GM21529 (cell line): ENCODE measurements at regions not wholly inside any gene's neighbourhood (a gene's known extent, or its start where the extent isn't known, plus 50 kb on each side); places are given as distances from the start of the nearest gene placed in this dataset.
"Not testable (repeated sequence)": the region's sequence is repeated elsewhere in the genome, so short reads cannot be mapped to it uniquely, and the experiment has no call there.

Experiments used
- ATAC-seq: cut with Tn5 transposase; IDR thresholded peaks from one replicate; pipeline ENCODE4 v1.9.1; 2021; ENCODE audit not compliant: unreplicated experiment

GRCh38 chr2:138267161-138267901, 234.2 kb upstream of the SPOPL start:
- peak; percentile 69 for ATAC-seq

- ATAC-seq: peak; percentile 31
Observed at GRCh38 chr2:138267902-138268254, 233.7 kb upstream of the SPOPL start.

- no peak for ATAC-seq
Observed at GRCh38 chr2:138269765-138270164, 231.8 kb upstream of the SPOPL start.

- no peak for ATAC-seq
Observed at GRCh38 chr2:138271467-138271866, 230.1 kb upstream of the SPOPL start.

GRCh38 chr2:138272524-138273195, 228.9 kb upstream of the SPOPL start:
- ATAC-seq: no peak

- ATAC-seq: not testable (repeated sequence)
Observed at GRCh38 chr2:138273280-138273679, 228.3 kb upstream of the SPOPL start.

GRCh38 chr2:138274421-138275291, 226.9 kb upstream of the SPOPL start:
- ATAC-seq: no peak

GRCh38 chr2:138275292-138275690, 226.3 kb upstream of the SPOPL start:
- ATAC-seq: no peak

GRCh38 chr2:138275881-138276280, 225.7 kb upstream of the SPOPL start:
- ATAC-seq: no peak

GRCh38 chr2:138276339-138276738, 225.2 kb upstream of the SPOPL start:
- ATAC-seq: no peak

GRCh38 chr2:138277062-138277461, 224.5 kb upstream of the SPOPL start:
- no peak for ATAC-seq

- ATAC-seq: no peak
Observed at GRCh38 chr2:138279871-138280270, 221.7 kb upstream of the SPOPL start.

- ATAC-seq: no peak
Observed at GRCh38 chr2:138280999-138281695, 220.4 kb upstream of the SPOPL start.

GRCh38 chr2:138282014-138282672, 219.4 kb upstream of the SPOPL start:
- no peak for ATAC-seq

- no peak for ATAC-seq
Observed at GRCh38 chr2:138291805-138292204, 209.8 kb upstream of the SPOPL start.

- no peak for ATAC-seq
Observed at GRCh38 chr2:138293045-138293444, 208.5 kb upstream of the SPOPL start.

- no peak for ATAC-seq
Observed at GRCh38 chr2:138293549-138293948, 208.0 kb upstream of the SPOPL start.

GRCh38 chr2:138294451-138294850, 207.1 kb upstream of the SPOPL start:
- no peak for ATAC-seq

- ATAC-seq: no peak
Observed at GRCh38 chr2:138296365-138296764, 205.2 kb upstream of the SPOPL start.

GRCh38 chr2:138298120-138298814, 203.3 kb upstream of the SPOPL start:
- peak; percentile 79 for ATAC-seq
